Ovary (tissue), 3 donors: ENCODE measurements at regions not wholly inside any gene's neighbourhood (a gene's known extent, or its start where the extent isn't known, plus 50 kb on each side); places are given as distances from the start of the nearest gene placed in this dataset.

ENCODE experiments used
- CTCF ChIP-seq, 3 donors: fragments of 450-650 bp in 2 of 3; fragments of 200-600 bp in 1 of 3; IDR thresholded peaks; one replicate each; pipeline versions ENCODE4 v1.5.1 to v1.8.0; 2016 to 2022; ENCODE audit warnings: antibody characterized with exemption in 3 of 3, mild to moderate bottlenecking in 1 of 3
- POLR2A ChIP-seq: fragments of 450-650 bp; IDR thresholded peaks from one replicate; pipeline ENCODE4 v1.6.1; 2017; ENCODE audit warnings: antibody characterized with exemption, mild to moderate bottlenecking, moderate library complexity
- donor health status: DM: no; HTN: no; CAD: no.

GRCh38 chr4:179919587-179919986 is 2323.6 kb upstream of the TENM3 start:
- TF ChIP-seq CTCF (IDR thresholded peaks at IDR 0.05) (no peak), POLR2A (no peak)
